HT1080 (cell line): ENCODE measurements at regions not wholly inside any gene's neighbourhood (a gene's known extent, or its start where the extent isn't known, plus 50 kb on each side); places are given as distances from the start of the nearest gene placed in this dataset.

ENCODE experiments used
- DNase-seq: peaks from one replicate; pipeline ENCODE4 v3.0.0-alpha.2; 2015; ENCODE audit warnings: low read depth

DNA sequence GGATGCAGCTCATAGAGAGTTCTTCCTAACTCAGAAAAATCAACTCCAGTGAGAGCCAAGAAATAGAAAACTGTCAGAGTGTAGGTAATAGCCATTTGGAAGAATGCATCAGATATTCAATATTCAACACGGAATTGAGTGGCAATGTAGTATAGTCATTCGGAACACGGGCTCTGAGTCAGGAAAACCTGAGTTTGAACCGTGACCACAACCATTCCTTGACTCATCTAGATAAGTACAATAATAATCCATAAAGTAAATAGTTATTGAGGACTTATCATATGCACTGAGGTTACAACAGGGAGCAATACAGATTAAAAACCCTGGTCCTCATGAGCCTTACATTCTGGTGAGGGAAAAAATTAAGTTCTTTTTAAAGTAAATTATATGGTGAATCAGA, 62.6 kb upstream of the PHF21A start:
- DNase-seq = peak; percentile 41

DNA sequence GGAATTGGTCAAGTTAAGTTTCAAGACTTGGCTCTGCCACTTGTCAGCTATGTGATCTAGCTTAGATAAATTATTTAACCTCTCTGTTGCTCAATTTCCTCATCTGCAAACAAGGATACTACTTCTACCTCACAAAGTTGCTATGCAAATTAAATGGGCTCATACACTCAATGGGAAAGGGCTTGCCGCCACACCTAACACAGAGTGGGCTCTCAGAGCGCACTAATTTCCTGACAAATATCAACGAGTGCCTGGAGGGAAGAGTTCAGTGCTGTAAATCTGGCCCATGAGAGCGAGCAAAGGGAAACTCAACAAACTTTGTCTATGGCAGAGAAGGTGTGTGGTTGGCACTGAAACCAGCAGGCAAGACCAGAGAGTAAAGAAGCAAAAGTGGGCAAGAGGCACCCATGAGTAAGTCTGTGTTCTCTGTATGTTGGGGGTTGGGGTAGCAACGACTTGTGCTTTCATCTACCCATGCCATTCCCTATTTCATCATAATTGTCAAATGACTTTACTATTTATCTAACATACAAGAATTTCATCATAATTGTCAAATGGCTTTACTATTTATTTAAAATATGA, 60.7 kb upstream of the PHF21A start:
- DNase-seq = no peak

DNA sequence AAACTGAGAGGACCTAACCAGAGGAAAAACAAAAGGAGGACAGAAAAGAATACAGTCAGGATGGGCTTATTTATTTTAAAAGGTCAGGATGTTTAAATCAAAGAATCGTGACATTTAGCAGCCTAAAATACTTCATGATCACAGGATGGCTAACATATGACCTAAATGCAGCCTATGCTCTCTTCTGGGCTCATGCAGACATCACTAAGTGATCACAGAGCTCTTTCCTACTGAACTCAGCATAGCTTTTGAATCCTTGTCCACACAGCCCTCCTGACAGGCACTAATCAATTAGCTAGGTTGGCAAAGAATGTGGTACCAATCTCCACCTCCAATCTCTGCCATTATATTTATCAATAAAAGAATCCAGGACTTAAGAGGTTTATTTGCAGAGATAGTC, 60.1 kb upstream of the PHF21A start:
- DNase-seq = no peak

DNA sequence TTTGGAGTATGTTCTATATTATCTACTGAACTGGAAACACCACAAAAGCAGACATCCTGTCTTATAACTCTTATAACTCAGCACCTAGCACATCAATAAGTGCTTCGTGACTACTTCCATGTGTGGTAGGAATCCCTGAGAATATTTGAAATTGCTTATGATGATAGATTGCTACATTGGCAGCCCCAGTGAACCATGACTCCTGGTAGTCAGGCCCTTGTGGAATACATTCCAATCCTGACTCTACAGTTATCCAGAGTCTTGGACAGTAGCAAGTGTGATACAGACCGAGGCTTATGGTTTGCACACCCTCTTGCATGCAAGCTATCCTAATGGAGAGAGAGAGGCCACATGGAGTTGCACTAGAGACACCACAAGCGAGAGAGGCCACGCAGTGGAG, 59.5 kb upstream of the PHF21A start:
- DNase-seq = no peak

DNA sequence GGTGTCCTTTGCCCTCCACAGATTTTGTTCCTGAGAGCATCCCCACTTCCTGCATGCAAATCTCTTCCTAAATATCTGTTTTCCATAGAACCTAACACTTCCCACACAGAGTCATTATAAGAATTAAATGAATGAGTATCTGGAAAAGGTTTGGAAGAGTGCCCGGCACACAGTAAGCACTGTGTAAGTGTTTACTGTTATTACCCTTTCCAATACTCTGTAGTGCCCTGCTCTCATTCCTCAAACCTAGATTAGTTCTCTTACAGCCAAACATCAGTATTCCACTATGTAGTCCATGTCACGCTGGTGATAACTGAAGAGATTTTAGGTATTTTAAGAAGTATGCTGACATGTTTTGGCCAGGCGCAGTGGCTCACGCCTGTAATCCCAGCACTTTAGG, 57.3 kb upstream of the PHF21A start:
- no peak for DNase-seq

DNA sequence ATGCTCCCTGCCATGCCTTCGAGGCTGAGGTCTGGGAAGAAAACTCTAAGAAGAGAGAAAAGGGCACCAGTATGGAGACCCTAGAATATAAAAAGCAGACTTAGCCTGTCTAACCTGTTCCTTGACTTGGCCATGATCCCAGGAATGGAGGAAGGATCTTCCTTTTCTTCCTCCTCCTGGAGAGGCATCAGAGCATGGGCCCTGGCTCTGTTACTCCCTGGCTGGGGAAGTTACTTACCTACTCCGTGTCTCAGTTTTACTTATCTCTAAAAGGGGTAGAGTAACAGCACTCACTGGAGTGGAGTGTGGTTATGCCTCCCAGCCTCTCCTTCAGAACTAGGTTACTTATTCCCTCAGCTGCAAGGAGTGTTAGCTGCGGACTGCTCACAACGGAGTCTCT, 55.2 kb upstream of the PHF21A start:
- no peak for DNase-seq

- no peak for DNase-seq
These were observed 54.2 kb upstream of the PHF21A start for GRCh38 chr11:46175401-46176002.

GRCh38 chr11:46171693-46172092, 50.4 kb upstream of the PHF21A start:
- peak; percentile 9 for DNase-seq
